ENCODE measurements at regions not wholly inside any gene's neighbourhood (a gene's known extent, or its start where the extent isn't known, plus 50 kb on each side); places are given as distances from the start of the nearest gene placed in this dataset.

DNA sequence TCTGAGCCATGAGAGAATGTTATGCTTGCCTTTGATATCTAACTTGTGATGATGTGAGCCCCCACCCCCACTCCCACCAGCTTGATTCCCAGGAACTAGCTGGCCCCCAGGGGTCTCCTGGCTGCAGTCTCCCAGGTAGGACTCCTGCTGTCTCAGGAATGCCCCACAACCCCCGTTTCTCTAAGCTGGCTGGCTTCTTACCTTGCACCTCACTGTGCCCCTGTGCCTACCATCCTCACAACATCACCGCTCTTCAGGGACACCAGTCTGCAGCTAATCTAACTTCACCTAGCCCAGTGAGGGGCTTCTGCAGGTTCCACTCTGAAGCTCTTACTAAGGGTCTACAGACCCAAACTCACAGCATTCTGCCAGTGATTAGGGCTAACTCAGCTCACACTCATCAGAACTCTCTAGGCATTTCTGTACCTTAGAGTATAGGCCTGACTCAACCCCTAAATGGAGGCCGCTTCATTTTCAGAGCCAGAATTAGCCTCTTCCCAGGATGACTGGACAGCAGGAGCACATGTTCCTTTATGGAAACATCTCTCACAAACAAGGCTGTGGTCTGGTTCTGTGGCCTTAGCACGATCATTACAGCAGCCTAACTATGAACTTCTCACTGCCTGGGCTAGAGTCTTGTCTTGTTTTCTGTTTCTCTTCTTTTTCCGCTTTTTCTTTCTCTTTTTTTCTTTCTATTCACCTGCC is 72.8 kb upstream of the IFNG-AS1 start:
- H3K27me3 ChIP-seq: no peaks in the 10 kb centered on the region
- TF ChIP-seq EP300 (IDR thresholded peaks at IDR 0.05) (no peak), POLR2A (IDR thresholded peaks at IDR 0.05) (no peak)
- TF ChIP-seq, protein P1, sequence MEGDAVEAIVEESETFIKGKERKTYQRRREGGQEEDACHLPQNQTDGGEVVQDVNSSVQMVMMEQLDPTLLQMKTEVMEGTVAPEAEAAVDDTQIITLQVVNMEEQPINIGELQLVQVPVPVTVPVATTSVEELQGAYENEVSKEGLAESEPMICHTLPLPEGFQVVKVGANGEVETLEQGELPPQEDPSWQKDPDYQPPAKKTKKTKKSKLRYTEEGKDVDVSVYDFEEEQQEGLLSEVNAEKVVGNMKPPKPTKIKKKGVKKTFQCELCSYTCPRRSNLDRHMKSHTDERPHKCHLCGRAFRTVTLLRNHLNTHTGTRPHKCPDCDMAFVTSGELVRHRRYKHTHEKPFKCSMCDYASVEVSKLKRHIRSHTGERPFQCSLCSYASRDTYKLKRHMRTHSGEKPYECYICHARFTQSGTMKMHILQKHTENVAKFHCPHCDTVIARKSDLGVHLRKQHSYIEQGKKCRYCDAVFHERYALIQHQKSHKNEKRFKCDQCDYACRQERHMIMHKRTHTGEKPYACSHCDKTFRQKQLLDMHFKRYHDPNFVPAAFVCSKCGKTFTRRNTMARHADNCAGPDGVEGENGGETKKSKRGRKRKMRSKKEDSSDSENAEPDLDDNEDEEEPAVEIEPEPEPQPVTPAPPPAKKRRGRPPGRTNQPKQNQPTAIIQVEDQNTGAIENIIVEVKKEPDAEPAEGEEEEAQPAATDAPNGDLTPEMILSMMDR (IDR thresholded peaks at IDR 0.05): no peak
- no peaks in the 10 kb centered on the region for H3K9me3 ChIP-seq
- 84% methylated on average over 5 of the region's 5 CpGs for WGBS, 2 donors
- H3K36me3 ChIP-seq: no peaks in the 10 kb centered on the region
- DNase-seq (ENCODE audit: low spot score in 2 of 2): no peak
- no peaks in the 10 kb centered on the region for H3K4me1 ChIP-seq
- no peak overlapping the region for H3K4me3 ChIP-seq
- no peak overlapping the region for H3K27ac ChIP-seq

- 72 to 73% methylated on average over 4 of the region's 4 CpGs for WGBS, 2 donors
- DNase-seq (ENCODE audit: low spot score in 2 of 2): no peak
- H3K27ac ChIP-seq: no peak overlapping the region
- H3K27me3 ChIP-seq: no peaks in the 10 kb centered on the region
- H3K4me3 ChIP-seq: no peak overlapping the region
- H3K4me1 ChIP-seq: no peaks in the 10 kb centered on the region
- H3K9me3 ChIP-seq: no peaks in the 10 kb centered on the region
- TF ChIP-seq, protein P1 (IDR thresholded peaks at IDR 0.05): no peak
- TF ChIP-seq EP300 (IDR thresholded peaks at IDR 0.05): no peak
- no peak for TF ChIP-seq POLR2A (IDR thresholded peaks at IDR 0.05)
- H3K36me3 ChIP-seq: no peaks in the 10 kb centered on the region
Observed at GRCh38 chr12:67917811-67918210, 71.4 kb upstream of the IFNG-AS1 start.

GRCh38 chr12:67918441-67918840 is 70.8 kb upstream of the IFNG-AS1 start:
- DNase-seq (ENCODE audit: low spot score in 2 of 2): no peak
- no peaks in the 10 kb centered on the region for H3K36me3 ChIP-seq
- no peak overlapping the region for H3K27ac ChIP-seq
- no peak overlapping the region for H3K4me3 ChIP-seq
- no peaks in the 10 kb centered on the region for H3K9me3 ChIP-seq
- no peaks in the 10 kb centered on the region for H3K27me3 ChIP-seq
- TF ChIP-seq POLR2A (IDR thresholded peaks at IDR 0.05) (no peak), EP300 (IDR thresholded peaks at IDR 0.05) (no peak)
- TF ChIP-seq, protein P1 (IDR thresholded peaks at IDR 0.05): no peak
- WGBS, 2 donors: 89 to 92% methylated on average over 4 of the region's 4 CpGs
- no peaks in the 10 kb centered on the region for H3K4me1 ChIP-seq

- Histone ChIP-seq H3K27me3 (no peaks in the 10 kb centered on the region), H3K4me1 (no peaks in the 10 kb centered on the region), H3K4me3 (no peak overlapping the region), H3K9me3 (no peaks in the 10 kb centered on the region), H3K36me3 (no peaks in the 10 kb centered on the region), H3K27ac (no peak overlapping the region)
- TF ChIP-seq, protein P1 (IDR thresholded peaks at IDR 0.05): no peak
- TF ChIP-seq POLR2A (IDR thresholded peaks at IDR 0.05) (no peak), EP300 (IDR thresholded peaks at IDR 0.05) (no peak)
- WGBS, 2 donors: 86 to 94% methylated on average over 2 of the region's 2 CpGs
- DNase-seq (ENCODE audit: low spot score in 2 of 2): no peak
Observed at GRCh38 chr12:67919406-67919805, 69.8 kb upstream of the IFNG-AS1 start.

- Histone ChIP-seq H3K4me3 (no peak overlapping the region), H3K4me1 (no peaks in the 10 kb centered on the region), H3K9me3 (no peaks in the 10 kb centered on the region), H3K27me3 (no peaks in the 10 kb centered on the region), H3K27ac (no peak overlapping the region), H3K36me3 (no peaks in the 10 kb centered on the region)
- TF ChIP-seq POLR2A (IDR thresholded peaks at IDR 0.05) (no peak), EP300 (IDR thresholded peaks at IDR 0.05) (no peak)
- TF ChIP-seq, protein P1 (IDR thresholded peaks at IDR 0.05): no peak
- no peak for DNase-seq (ENCODE audit: low spot score in 2 of 2)
- 84 to 97% methylated on average over 2 of the region's 2 CpGs for WGBS, 2 donors
Observed at GRCh38 chr12:67920413-67920812, 68.8 kb upstream of the IFNG-AS1 start.
